NCI-H2081 (cell line): ENCODE measurements at regions not wholly inside any gene's neighbourhood (a gene's known extent, or its start where the extent isn't known, plus 50 kb on each side); places are given as distances from the start of the nearest gene placed in this dataset.
"Not testable (repeated sequence)": the region's sequence is repeated elsewhere in the genome, so short reads cannot be mapped to it uniquely, and the experiment has no call there.

Experiments
- DNase-seq, 2 experiments: peaks; one replicate each; lab custom pipeline; 2025; lab: John Stamatoyannopoulos, UW

DNA sequence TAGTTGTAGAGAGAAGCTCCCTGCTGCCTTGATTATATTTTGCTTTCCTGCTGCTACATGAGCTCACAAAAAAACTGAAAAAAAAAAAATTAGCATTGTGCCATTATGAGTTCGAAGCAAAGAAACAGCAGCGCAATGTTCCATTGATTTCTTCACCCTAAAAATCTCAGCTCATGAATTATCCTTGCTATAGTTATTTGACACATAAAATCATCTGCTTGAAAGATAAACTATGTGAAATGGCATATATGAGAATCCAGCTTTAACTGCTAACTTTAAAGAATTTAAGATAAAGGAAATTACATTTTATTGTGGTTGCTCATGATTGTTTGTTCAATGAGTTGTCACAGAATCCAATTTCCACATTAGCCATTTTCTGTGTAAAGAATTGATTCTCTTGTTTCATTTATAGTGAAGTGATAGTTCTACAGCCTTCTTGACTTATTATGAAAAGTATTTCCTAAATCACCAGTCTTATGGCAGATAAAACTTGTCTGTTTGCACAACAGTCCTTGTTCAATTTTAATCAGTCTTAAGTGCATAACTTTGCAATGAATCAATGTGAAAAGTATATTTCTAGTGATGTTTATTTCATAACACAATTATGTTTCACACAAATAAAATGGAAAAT is 1275.0 kb upstream of the CDH9 start:
- no peak for DNase-seq

DNA sequence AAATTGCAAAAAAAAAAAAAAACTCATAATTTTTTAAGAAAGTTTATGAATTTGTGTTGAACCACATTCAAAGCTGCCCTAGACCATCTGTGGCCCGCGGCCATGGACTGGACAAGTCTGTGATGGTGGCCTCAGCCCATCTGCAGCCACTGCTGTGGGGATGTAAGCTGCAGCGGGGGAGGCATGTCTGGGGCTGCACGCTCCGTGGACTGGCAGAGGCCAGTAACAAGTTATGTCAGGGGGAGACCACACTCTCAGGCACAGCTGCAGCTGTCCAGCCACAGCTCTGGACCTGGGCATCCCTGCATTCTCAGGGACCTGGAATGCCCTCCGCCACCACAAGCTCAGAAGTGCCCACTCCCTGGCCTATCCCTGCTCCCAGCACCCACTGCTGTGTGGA is 1272.3 kb upstream of the CDH9 start:
- DNase-seq = no peak

DNA sequence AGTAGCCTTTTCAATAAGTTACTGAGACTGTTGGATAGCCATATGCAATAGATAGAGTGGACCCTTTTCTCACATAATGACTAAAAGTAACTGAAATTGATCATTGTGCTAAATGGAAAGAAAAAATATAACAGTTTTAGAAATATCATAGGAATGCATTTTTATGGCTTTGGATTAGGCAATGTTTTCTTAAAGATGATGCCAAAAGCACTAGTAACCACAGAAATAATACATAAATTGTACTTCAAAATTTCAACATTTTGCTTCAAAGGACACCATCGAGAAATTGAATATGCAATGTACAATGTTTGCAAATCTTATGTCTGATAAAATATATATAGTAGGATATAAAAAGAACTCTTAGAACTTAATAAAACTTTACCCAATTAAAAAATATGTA is 1267.5 kb upstream of the CDH9 start:
- DNase-seq = no peak

DNA sequence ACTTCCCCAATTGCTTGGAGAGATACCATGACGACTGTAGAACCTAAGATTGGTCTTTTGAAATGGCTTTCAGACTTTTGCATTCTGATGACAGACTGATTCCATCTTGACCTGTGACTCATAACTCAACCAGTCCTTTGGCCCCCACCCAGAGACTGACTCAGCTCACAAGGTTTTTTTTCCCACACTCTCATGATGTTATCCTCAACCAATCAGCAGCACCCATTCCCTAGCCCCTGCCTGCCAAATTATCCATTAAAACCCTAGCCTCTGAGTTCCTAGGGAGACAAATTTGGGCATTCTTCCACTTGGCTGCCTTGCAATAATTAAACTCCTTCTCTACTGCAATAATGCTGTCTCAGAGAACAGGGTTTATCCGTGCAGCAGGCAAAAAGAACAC is 1263.3 kb upstream of the CDH9 start:
- no peak for DNase-seq

DNA sequence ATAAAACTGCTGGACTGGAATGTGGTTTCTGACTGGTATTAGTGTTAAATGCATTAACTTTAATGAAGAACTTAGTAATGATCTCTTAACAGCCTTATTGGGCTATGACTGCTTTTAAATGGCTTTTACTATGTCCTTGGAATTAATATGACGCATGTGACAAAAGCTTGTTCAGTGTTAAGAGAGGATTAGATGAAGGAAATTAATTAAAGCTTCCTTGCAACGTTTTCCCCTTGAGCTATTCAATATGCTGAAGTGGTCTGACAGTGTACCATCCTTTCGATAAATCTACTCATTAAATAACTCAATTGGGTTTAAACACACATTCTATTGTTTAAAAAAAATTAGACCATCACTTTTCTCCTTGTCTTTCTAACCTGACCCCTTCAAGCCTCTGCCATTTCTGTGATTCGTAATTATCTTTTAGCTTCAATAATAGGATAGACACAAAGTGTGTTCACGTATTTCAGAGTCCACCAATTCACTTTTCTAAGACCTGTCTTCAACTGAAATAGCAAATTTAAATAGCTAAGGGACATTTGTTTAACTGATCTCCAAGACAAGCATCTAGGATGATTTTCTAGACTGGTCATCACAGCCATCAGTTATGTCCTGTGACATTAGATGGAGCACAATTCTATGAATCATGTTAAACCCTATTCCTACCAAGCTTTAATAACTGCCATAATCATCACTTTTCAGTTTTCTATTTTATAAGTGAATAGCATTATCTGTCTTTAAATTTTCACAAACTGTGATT is 1258.0 kb upstream of the CDH9 start:
- DNase-seq = no peak

DNA sequence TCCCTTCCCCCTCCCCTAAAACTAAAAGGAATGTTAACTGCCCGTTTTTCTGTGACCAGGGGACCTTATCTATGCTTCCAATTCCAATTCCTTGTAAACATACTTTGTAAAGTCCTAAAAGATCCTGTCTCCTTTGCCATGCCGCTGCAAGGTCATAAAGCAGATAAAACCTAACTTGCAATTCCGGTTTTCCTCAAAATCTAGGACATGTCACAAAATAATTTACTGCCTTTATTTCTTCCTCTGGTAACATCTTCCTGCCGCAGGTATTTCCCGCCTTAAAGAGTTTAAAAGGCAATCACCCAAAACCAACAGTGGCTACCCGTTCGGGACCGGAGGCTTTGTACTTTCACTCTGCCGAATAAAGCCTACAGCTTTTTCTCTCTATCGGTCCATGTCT is 1248.6 kb upstream of the CDH9 start:
- not testable (repeated sequence) for DNase-seq

DNA sequence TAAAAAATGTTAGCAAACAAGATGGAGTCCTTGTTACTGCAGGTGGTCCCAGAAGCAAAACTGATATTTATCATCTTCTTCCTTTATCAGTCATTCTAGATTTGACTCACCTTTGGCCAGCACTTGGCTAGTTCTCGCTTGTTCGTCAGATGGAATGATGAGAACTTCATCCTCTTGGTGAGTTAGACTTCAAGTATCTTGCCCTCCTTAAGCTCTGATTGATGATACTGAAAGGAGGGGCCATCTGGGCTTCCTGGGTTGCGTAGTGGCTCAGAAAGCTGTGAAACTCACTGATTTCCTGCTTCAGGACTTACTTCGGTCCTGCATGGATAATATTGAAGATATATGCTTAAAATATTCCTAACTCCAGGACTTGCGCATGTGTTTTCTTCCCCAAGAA is 1248.2 kb upstream of the CDH9 start:
- no peak for DNase-seq

DNA sequence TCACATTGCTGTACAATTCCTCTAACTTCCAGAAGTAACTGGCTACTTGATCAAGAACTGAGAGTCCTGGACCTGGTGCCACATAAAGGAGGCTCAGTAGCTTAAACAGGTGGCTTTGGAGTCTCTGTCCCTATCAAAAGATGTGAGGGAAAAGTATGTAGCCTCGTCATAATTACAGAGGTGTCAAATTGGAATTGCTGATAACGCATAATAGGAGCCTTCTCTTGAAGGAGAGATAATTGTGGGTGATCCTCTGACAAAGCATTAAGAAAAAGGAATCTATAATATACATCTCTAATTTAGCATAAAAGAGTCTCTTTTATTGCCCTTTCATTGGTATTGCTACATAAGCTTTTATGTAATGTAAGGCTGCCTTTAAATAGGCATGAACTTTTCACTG is 1246.4 kb upstream of the CDH9 start:
- DNase-seq = no peak

DNA sequence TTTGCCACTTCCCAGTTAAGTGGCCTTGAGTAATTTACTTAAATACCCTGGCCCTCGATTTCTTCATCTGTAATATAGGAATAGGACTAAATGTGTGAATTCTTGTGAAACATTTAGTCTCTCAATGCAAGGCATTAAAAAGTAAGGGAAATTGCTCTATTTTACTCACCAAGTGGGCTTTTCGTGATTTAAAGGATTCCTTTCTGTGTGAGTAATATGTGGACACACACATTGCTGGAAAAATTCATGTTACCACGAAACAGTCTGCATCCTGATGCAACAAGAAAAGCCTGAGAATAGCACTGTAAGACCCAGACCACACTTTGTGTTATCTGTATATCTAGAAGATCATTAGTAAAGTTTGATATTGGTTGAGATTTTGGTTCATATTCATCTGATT is 1243.0 kb upstream of the CDH9 start:
- no peak for DNase-seq

DNA sequence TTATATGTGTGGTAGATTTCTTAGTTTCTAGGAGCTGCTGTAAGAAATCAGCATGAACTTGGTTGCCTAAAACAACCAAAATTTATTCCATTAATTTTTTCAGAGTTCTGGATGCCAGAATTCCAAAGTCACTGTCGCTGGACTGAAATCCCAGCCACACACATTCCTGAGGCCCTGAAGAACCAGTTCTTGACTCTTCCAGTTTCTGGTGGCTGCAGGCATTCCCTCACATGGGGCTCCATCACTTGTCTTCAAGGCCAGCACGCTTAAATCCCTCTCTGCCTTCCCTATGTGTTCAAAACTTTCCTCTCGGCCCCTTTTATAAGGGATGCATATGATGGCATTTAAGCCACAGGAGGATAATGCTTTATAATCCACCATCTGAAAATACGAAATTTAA is 1237.5 kb upstream of the CDH9 start:
- no peak for DNase-seq

DNA sequence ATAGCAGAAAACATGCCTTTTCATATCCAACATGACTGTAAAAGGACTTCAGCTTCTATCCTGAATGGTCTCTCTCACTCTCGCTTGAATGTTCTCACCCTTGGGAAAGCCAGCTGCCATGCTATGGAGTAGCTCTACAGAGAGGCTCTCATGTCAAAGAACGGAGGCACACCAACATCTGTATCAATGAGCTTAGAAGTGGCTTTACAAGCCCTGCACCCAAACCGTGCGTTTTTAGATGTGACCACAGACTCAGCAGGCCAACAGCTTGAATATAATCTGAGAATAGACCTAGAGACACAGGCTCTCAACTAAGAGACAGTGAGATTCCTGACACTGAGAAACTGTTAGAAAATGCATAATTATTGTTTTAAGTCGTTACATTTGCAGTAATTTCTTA is 1231.6 kb upstream of the CDH9 start:
- no peak for DNase-seq

DNA sequence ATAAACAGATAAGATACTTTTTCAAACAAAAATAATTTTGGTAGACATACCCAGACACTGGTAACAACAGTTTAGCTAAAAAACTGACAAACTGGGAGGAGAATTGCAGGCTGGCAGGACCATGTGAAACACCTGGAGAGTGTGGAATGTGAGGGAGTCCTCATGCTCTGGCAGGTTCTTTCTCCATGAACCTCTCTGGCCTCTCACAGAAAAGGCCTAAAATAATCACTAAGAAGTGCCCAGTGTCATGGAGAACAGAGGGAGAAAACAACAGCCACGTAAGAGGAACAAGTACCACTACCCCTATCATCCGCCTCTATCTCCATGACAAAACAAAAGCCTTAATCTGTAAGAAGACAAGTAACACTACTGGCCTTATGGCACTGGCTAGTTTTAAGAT is 1227.5 kb upstream of the CDH9 start:
- no peak for DNase-seq

DNA sequence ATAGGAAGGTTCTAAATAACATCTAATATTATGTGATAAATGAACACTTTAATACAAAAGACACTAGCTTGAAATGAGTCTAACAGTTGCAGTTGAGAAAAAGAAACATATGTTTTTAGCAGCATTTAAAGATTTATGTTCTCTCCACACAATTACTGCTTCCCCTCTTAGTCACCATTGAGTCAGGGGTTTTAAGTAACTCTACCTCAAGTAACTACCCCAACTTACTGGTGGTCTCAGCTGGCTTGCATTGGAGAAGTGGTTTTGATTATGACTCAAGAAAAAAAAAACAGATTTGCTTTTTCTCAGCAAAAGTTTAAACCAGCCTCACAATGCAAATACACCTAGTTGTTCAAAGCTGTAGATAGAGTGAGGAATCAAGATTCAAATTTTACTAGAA is 1216.5 kb upstream of the CDH9 start:
- DNase-seq = no peak

DNA sequence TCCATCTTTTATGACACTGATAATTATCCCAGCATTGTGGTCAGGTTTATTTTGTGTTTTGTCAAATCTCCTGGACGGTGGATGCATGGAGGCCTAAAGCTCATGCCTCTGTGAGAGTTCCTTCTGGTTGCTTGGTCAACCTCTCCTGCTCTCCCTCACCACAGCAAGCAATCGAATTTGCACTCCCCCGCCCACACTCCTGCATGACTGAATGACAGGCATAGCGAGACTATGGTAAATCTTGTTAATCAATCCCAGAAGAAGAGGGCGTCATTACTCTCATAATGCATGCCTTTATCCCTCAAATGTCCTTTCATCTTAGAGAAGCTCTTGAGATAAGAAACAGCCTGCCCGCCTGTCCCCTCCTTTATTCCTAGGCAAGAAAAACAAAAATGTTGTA is 1215.0 kb upstream of the CDH9 start:
- DNase-seq = no peak

DNA sequence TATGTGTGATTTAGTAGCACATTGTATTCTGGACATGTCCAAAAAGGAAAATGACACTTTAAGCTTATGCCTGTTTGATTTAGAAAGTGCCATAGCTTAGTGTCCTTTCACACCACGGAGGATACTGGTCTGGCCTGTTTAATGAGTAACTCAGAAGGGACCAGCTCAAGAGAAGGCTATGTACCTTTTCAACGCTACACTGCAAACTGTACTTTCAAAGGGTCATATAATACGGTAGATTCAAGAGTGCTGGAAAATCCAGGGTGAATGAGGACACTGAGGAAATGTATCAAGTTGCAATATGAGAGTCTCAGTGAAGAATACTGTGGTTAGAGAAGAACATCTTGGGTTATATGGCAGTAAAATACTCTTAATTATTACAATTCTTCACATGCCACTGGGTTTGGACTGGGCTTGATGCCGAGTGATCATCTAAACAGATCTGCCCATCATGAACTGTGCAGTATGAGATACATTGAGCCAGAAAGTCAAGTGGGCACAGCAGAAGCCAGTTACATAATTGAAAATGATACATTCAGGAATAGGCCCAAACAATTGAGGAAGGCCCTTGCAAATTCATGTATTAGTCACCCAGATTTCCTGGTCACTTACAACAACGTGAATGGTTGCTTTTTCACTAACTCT is 1211.5 kb upstream of the CDH9 start:
- DNase-seq = no peak

DNA sequence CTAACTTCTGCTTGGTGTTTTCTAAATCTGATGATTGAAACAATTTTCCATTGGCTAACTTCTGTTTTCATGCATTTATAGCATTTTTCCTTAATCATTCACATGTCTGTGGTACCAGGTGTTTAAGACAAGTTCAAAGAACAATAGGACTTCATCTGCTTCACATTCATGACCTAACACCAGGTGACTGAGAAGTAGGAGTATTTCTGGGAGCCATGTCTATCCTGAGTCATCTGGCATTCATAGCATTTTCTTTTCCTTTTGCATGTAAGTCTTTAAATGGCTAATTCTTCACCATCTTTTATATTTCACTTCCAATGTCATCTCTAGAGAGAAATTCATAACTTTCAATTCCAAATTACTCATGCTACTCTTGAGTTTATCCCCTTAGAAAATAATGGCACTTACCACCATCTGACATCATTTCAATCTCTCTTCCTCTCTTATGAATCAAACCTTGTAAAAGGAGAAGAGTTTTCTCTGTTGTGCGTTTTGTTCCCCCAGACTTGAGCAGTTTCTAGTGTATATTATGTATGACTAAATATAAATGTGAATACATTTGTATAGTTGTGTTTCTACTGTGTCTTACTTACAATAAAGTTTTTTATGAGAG is 1196.1 kb upstream of the CDH9 start:
- no peak for DNase-seq

DNA sequence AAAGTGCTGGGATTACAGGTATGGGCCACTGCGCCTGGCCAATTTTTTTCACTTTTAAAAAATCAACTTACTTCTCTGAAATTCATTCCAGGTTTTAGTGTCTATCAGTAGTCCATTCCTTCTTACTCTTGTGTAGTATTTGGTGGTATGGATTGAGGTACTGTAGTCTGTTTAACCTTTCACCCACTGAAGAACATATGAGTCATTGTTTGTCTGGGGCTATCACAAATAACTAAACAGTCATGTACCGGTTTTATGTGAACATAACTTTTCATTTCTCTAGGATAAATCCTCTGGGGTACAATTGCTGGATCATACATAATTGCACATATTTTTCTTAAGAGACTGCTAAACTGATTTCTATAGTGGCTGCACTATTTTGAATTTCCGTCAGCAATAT is 1188.0 kb upstream of the CDH9 start:
- DNase-seq = no peak

DNA sequence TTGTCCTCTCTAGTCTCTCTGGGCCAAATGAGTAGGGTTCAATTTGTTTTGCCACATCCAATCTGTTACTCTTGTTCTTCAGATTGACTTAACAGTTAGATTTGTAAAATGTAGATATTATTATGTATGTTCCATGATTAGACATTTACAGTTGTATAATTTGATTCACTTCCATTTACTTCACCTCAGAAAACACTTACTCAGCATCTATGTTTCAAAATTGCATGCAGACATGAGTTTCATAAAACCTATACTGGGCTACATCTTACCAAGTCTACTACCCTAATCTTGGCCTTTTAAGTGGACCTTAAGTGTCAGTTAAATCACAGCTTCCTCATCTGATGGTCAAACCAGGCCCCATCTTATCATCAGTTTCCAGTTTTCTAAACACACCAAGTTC is 1181.2 kb upstream of the CDH9 start:
- no peak for DNase-seq

DNA sequence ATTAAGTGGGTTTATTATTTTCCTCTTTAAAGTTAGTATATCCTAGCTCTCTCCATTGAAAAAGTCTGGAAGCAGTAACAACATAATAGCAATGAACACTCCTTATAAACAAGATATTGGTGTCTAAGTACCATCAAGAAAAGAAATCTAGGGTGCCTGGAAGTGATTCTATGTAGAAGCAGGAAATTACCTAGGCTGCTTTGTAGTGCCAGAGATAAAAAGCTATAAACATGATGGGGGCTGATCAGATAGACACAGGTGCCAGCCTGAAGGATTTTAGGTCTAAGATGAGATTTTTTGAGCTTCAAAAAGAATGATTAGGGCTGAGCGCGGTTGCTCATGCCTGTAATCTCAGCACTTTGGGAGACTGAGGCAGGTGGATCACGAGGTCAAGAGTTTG is 1179.3 kb upstream of the CDH9 start:
- no peak for DNase-seq

DNA sequence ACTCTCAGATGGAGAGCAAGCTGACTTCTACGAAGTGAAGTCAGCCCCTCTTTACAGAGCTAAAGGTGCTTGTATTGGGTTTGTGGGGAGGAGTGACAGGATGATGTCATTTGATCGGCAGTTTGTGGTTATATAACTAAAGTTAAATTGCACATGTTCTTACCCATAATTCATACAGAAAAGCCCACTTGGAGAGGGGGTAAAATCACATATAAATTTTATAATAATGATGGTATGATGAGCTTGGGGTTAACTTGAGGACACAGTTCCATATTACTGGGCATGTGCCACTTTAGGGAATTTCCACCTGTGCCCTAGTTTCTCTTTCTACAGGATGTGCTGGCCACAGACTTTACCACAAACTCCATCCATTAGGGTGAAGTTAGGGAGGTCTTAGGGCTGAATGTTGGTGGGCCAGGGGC is 1178.6 kb upstream of the CDH9 start:
- DNase-seq = no peak

DNA sequence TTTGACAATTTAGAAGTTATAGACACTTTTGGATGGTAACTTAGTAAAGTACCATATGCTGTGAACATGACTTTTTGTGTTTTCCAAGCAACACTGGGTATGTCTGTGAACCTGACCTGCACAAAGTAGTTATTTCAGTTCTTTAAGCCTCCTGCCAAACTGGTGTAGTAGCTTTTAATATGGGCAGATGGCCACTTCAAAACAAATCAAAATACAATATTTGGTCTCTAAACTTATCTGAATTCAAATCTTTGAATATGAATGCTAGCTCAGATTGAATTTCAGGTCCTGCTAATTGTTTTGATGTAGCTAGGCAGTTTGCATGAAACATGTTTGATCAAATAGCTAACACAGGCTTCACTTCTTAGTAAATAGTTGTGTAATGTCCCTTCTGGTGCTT is 1176.7 kb upstream of the CDH9 start:
- DNase-seq = peak in 1 of 2 experiments; percentile 47

DNA sequence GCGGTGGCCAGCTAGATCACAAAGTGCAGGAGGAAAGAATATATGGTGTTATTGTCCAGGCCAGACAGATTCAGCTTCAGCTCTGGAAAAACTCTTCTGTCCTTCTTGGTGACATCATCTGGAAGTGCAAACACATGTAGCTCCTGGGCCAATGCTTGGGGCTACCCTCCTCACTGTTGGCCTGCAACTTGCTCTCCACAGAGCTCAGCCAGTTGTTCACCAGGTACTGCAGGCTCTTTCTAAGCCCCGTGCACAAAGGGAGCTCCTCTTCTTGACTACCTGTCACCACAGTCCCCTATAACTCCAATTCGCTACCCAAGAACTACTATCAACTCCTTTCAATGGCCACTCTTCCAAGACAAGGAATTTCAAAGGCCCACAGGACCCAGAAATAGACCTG is 1175.9 kb upstream of the CDH9 start:
- no peak for DNase-seq

DNA sequence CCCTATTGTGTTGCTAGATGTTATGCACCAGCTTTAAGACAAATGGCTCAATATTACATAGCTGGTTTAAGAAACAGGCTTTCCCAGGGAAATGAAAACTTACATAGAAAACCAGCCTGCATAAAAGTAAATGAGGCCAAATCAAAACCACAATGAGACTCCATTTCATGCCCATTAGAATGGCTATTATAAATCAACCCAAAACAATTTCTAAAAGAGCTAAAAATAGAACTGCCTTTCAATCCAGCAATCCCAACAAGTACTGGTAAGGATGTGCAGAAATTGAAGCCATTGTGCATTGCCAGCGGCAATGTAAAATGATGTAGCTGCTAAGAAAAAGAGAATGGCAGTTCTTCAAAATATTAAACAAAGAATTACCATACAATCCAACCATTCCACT is 1170.0 kb upstream of the CDH9 start:
- DNase-seq = no peak
